ENCODE measurements at regions not wholly inside any gene's neighbourhood (a gene's known extent, or its start where the extent isn't known, plus 50 kb on each side); places are given as distances from the start of the nearest gene placed in this dataset.

DNA sequence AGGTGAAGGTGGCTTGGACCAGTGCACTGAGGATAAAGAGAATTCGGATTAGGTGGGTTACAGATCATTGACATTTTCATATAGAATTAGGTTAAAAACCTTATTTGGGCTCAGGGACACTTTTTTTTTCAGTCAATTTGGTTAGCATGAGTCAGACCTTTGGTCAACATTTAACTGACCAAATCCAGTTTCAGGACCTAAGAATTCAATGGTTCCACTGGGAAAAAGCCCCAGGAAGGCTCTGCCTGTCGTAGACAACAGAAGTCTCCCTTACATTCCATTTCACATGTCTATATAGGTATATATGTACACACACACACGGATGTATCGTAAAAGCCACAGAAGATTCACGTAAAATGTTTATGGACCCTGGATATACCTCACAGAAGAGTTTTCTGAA, 184.2 kb upstream of the RREB1 start:
- DNase-seq, result no peak
- no peaks in the 10 kb centered on the region for H3K36me3 Mint-ChIP-seq
- Histone ChIP-seq H3K27ac (ENCODE audit: low read depth in 1 of 2, low read length in 2 of 2) (no peak overlapping the region), H3K27me3 (ENCODE audit: control insufficient read depth in 2 of 2, insufficient read depth in 2 of 2, low read length in 2 of 2) (no peaks in the 10 kb centered on the region), H3K9ac (ENCODE audit: insufficient read depth, low read length, poor library complexity, severe bottlenecking) (no peak overlapping the region), H3K4me3 (replicated peaks in 1 of 3; ENCODE audit: low read depth in 2 of 3, low read length in 3 of 3) (no peak overlapping the region), H3K9me3 (replicated peaks in 1 of 2; ENCODE audit: control insufficient read depth in 1 of 2, insufficient read depth in 1 of 2, low read length in 2 of 2) (peaks cover 0 to 5% of the 10 kb centered on the region in 2 donors), H2AFZ (ENCODE audit: insufficient read depth, low read depth, low read length, poor library complexity, severe bottlenecking) (no peak overlapping the region), H3K36me3 (replicated peaks in 1 of 2; ENCODE audit: control insufficient read depth in 1 of 2, insufficient read depth in 2 of 2, low read length in 2 of 2) (no peaks in the 10 kb centered on the region), H3K4me1 (ENCODE audit: control insufficient read depth in 1 of 2, insufficient read depth in 2 of 2, low read length in 2 of 2) (peaks cover 17 to 30% of the 10 kb centered on the region in 2 donors), H3K79me2 (ENCODE audit: insufficient read depth, low read length) (no peaks in the 10 kb centered on the region), H3K4me2 (replicated peaks; ENCODE audit: extremely low read depth, low read length, poor library complexity, severe bottlenecking) (no peak overlapping the region), H4K20me1 (ENCODE audit: insufficient read depth, low read length) (no peaks in the 10 kb centered on the region)
- intact Hi-C loops (cut with micrococcal nuclease), result no loop called here
- TF ChIP-seq, protein P1, sequence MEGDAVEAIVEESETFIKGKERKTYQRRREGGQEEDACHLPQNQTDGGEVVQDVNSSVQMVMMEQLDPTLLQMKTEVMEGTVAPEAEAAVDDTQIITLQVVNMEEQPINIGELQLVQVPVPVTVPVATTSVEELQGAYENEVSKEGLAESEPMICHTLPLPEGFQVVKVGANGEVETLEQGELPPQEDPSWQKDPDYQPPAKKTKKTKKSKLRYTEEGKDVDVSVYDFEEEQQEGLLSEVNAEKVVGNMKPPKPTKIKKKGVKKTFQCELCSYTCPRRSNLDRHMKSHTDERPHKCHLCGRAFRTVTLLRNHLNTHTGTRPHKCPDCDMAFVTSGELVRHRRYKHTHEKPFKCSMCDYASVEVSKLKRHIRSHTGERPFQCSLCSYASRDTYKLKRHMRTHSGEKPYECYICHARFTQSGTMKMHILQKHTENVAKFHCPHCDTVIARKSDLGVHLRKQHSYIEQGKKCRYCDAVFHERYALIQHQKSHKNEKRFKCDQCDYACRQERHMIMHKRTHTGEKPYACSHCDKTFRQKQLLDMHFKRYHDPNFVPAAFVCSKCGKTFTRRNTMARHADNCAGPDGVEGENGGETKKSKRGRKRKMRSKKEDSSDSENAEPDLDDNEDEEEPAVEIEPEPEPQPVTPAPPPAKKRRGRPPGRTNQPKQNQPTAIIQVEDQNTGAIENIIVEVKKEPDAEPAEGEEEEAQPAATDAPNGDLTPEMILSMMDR (IDR thresholded peaks at IDR 0.05), result no peak
- H3K27ac Mint-ChIP-seq, result no peak overlapping the region
- H3K4me3 Mint-ChIP-seq, result no peak overlapping the region
- H3K4me1 Mint-ChIP-seq, result peaks cover 37% of the 10 kb centered on the region
- H3K9me3 Mint-ChIP-seq, result peaks cover 0 to 3% (median 2%) of the 10 kb centered on the region in 7 donors
- no CpG with 5 or more reads among the region's 5 CpGs for WGBS (ENCODE audit: insufficient coverage)
- peaks cover 0 to 1% (median 0%) of the 10 kb centered on the region in 3 donors for H3K27me3 Mint-ChIP-seq (ENCODE audit: low read depth in 3 of 3)

DNA sequence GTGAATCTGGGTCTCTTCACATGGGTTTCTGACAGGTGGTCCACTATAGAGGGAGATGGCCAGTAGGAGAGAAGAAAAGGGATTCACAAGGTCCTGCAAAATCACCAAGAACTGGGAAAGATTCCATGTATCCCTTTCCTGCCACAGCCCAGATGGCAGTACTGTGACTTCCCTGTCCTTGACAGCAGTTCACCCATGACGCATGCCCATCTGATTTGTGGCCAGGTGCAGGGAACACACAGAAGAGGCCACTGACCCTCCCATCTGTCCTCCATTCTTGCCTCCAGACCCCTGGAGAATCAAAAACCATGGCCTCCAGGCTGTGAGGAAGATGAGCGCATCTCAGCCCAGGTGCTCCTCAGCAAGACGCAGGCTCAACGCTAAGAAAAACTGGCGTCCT, 183.1 kb upstream of the RREB1 start:
- WGBS (ENCODE audit: insufficient coverage), result 100% methylated on average over 5 of the region's 5 CpGs
- no peak overlapping the region for H3K27ac ChIP-seq (ENCODE audit: low read depth in 1 of 2, low read length in 2 of 2)

More for the DNA sequence above, 183.1 kb upstream of the RREB1 start:
- TF ChIP-seq, protein P1 (IDR thresholded peaks at IDR 0.05), result no peak
- Mint-ChIP-seq H3K27me3 (ENCODE audit: low read depth in 3 of 3) (peaks cover 0 to 1% (median 0%) of the 10 kb centered on the region in 3 donors), H3K4me1 (peaks cover 42% of the 10 kb centered on the region), H3K36me3 (no peaks in the 10 kb centered on the region), H3K27ac (no peak overlapping the region), H3K9me3 (peaks cover 0 to 6% (median 2%) of the 10 kb centered on the region in 7 donors), H3K4me3 (no peak overlapping the region)
- no peak for DNase-seq
- H4K20me1 ChIP-seq (ENCODE audit: insufficient read depth, low read length), result no peaks in the 10 kb centered on the region
- no peaks in the 10 kb centered on the region for H3K27me3 ChIP-seq (ENCODE audit: control insufficient read depth in 2 of 2, insufficient read depth in 2 of 2, low read length in 2 of 2)
- H3K9me3 ChIP-seq (replicated peaks in 1 of 2; ENCODE audit: control insufficient read depth in 1 of 2, insufficient read depth in 1 of 2, low read length in 2 of 2), result peaks cover 0 to 5% of the 10 kb centered on the region in 2 donors
- no peak overlapping the region for H3K4me2 ChIP-seq (replicated peaks; ENCODE audit: extremely low read depth, low read length, poor library complexity, severe bottlenecking)
- no peaks in the 10 kb centered on the region for H3K79me2 ChIP-seq (ENCODE audit: insufficient read depth, low read length)
- no peaks in the 10 kb centered on the region for H3K36me3 ChIP-seq (replicated peaks in 1 of 2; ENCODE audit: control insufficient read depth in 1 of 2, insufficient read depth in 2 of 2, low read length in 2 of 2)
- no peak overlapping the region for H2AFZ ChIP-seq (ENCODE audit: insufficient read depth, low read depth, low read length, poor library complexity, severe bottlenecking)
- peaks cover 16 to 28% of the 10 kb centered on the region in 2 donors for H3K4me1 ChIP-seq (ENCODE audit: control insufficient read depth in 1 of 2, insufficient read depth in 2 of 2, low read length in 2 of 2)
- H3K4me3 ChIP-seq (replicated peaks in 1 of 3; ENCODE audit: low read depth in 2 of 3, low read length in 3 of 3), result no peak overlapping the region
- intact Hi-C loops (cut with micrococcal nuclease), result loop anchor here in 1 of 2 donors (5.0 kb wide), 1 partner anchor 32 kb away; no protein-coding TSS in a partner anchor
- H3K9ac ChIP-seq (ENCODE audit: insufficient read depth, low read length, poor library complexity, severe bottlenecking), result no peak overlapping the region

Data from CD14-positive monocyte (primary cell).